GM06990 (cell line): ENCODE measurements at regions not wholly inside any gene's neighbourhood (a gene's known extent, or its start where the extent isn't known, plus 50 kb on each side); places are given as distances from the start of the nearest gene placed in this dataset.

Experiments used
- DNase-seq: peaks from one replicate; pipeline ENCODE4 v3.0.0-alpha.2; 2011; ENCODE audit not compliant: insufficient read length; ENCODE audit errors: extremely low read depth
- H3K27me3 ChIP-seq: replicated peaks from 2 replicates; pipeline ENCODE4 v1.6.0; 2011; ENCODE audit warnings: low read length; ENCODE audit not compliant: control insufficient read depth, insufficient read depth
- H3K36me3 ChIP-seq: 2 replicates; pipeline ENCODE4 v1.5.1; 2011; ENCODE audit warnings: low read length; ENCODE audit not compliant: control insufficient read depth, insufficient read depth
- H3K4me3 ChIP-seq: replicated peaks from 2 replicates; pipeline ENCODE4 v1.5.1; 2011; ENCODE audit warnings: low read depth, mild to moderate bottlenecking, control low read depth, low read length
- TF ChIP-seq, protein P1 (sequence below): IDR thresholded peaks from 2 replicates; pipeline ENCODE4 v1.5.1; 2011; ENCODE audit warnings: low read length, control low read depth, mild to moderate bottlenecking, inconsistent platforms; ENCODE audit not compliant: insufficient read depth, poor library complexity, severe bottlenecking

- Histone ChIP-seq H3K27me3 (no peaks in the 10 kb centered on the region), H3K36me3 (no peaks in the 10 kb centered on the region), H3K4me3 (no peak overlapping the region)
- no peak for DNase-seq
- TF ChIP-seq, protein P1, sequence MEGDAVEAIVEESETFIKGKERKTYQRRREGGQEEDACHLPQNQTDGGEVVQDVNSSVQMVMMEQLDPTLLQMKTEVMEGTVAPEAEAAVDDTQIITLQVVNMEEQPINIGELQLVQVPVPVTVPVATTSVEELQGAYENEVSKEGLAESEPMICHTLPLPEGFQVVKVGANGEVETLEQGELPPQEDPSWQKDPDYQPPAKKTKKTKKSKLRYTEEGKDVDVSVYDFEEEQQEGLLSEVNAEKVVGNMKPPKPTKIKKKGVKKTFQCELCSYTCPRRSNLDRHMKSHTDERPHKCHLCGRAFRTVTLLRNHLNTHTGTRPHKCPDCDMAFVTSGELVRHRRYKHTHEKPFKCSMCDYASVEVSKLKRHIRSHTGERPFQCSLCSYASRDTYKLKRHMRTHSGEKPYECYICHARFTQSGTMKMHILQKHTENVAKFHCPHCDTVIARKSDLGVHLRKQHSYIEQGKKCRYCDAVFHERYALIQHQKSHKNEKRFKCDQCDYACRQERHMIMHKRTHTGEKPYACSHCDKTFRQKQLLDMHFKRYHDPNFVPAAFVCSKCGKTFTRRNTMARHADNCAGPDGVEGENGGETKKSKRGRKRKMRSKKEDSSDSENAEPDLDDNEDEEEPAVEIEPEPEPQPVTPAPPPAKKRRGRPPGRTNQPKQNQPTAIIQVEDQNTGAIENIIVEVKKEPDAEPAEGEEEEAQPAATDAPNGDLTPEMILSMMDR: no peak
Observed at GRCh38 chr7:57339198-57339944, 110.6 kb upstream of the ZNF716 start.

DNA sequence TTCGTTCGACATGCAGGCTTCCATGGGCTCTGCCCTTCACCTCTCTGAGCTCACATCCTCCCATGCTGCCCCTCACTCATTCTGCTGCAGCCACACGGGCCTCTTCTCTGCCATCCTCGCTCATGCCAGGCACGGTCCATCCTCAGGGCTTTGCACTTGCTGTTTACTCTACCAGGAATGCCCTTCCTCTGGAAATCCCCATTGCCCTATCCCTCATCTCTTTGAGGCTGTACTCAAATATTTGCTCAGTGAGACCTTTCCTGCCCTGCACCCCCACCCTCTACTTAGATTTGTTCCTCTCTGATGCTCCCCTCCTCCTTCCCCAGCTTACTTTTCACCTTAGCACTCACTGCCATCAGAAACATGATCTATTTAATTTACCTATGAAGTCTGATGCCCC is 107.0 kb upstream of the ZNF716 start:
- TF ChIP-seq, protein P1: no peak
- DNase-seq: no peak
- no peaks in the 10 kb centered on the region for H3K36me3 ChIP-seq
- H3K4me3 ChIP-seq: no peak overlapping the region
- H3K27me3 ChIP-seq: no peaks in the 10 kb centered on the region

DNA sequence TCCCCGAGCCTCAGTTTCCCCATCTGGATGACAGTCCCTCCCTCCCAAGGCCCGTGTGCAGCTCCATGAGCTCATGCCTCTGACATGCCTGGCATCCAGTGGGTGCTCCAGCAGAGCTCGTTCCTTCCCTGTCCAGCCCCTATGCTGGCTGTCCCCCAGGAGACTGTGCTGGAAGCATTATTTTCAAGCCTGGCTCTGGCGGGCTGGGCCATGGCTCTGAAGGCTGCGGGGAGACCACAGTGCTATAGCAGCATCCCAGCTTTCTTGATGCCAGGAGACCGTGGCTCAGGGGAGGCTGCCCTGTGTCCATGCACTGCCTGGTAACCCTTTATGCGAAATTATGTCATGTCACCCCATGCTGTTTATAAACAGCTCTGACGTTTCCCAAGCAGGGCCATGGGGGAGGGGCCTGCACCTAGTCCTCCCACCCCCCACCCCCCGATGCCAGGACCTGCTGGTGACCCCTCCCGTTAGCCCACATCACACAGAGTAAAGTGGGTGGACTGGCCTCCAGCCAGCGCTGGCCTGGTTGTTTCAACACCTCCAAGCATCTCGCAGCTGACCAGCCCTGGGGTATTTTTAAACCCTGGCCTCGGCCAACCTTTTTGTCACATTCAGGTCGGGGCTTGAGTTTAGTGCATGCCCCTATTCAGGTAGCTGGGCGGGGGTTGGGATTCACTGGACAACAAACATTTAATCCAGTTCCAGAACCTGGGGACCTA is 105.9 kb upstream of the ZNF716 start:
- no peaks in the 10 kb centered on the region for H3K36me3 ChIP-seq
- no peaks in the 10 kb centered on the region for H3K27me3 ChIP-seq
- no peak overlapping the region for H3K4me3 ChIP-seq
- TF ChIP-seq, protein P1: no peak
- DNase-seq: no peak

GRCh38 chr7:57344957-57345356 is 105.0 kb upstream of the ZNF716 start:
- TF ChIP-seq, protein P1: no peak
- no peak overlapping the region for H3K4me3 ChIP-seq
- H3K27me3 ChIP-seq: no peaks in the 10 kb centered on the region

DNA sequence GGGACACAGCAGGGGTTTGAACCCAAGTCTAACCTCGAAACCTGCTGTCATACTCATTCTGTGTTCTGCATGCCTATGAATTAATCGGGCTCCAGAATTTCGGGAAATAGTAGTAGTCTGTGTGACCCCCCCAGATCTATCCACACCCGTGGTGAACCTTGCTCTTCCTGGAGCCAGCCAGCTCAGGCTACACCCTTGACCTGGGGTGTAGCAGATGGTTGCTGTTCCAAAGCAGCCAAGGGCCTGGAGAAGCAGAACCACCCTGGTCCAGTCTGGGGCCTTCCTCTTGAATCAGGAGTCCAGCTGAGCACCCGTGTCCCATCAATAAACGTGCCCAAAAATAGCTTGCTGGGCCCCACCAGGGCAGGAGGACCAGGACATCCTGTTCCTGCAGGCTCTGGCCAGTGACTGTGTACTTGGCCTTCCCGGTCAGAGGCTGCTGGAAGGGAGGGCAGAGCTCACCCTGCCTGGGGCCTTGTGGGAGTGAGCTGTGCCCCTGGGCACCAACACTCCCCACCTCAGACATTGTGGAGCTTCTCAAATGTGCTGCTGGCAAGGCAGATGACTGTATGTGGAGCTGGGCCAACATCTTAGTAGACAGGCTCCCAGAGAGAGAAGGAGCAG is 101.2 kb upstream of the ZNF716 start:
- TF ChIP-seq, protein P1: no peak
- H3K36me3 ChIP-seq: no peaks in the 10 kb centered on the region
- H3K27me3 ChIP-seq: no peaks in the 10 kb centered on the region
- DNase-seq: no peak
- H3K4me3 ChIP-seq: no peak overlapping the region

More at GRCh38 chr7:57344957-57345356, 105.0 kb upstream of the ZNF716 start:
- DNase-seq: no peak
- H3K36me3 ChIP-seq: no peaks in the 10 kb centered on the region
